Peyer's patch (tissue), 4 donors: ENCODE measurements at regions not wholly inside any gene's neighbourhood (a gene's known extent, or its start where the extent isn't known, plus 50 kb on each side); places are given as distances from the start of the nearest gene placed in this dataset.

Experiments used
- DNase-seq, 3 donors: peaks; one replicate each; pipeline ENCODE4 v3.0.0-alpha.2; 2017 to 2019
- H3K27ac ChIP-seq, 4 donors: fragments of 200-600 bp; sonication (generic); one replicate each; pipeline ENCODE4 v1.5.1; 2016 to 2019
- H3K27me3 ChIP-seq, 2 donors: fragments of 200-600 bp; sonication (generic); one replicate each; pipeline ENCODE4 v1.5.1; 2019
- H3K36me3 ChIP-seq, 3 donors: fragments of 200-600 bp; sonication (generic); one replicate each; pipeline ENCODE4 v1.5.1; 2016 to 2019
- H3K4me1 ChIP-seq, 4 donors: fragments of 200-600 bp; sonication (generic); one replicate each; pipeline ENCODE4 v1.5.1; 2016 to 2019
- H3K4me3 ChIP-seq, 4 donors: fragments of 200-600 bp; sonication (generic); 1 replicate in 3 of 4; 2 replicates in 1 of 4; pipeline ENCODE4 v1.5.1; 2016 to 2019; ENCODE audit warnings: mild to moderate bottlenecking in 1 of 4
- H3K9me3 ChIP-seq, 4 donors: fragments of 200-600 bp; sonication (generic); one replicate each; pipeline ENCODE4 v1.5.1; 2016 to 2019; ENCODE audit warnings: mild to moderate bottlenecking in 1 of 4
- POLR2A ChIP-seq, 2 donors: fragments of 450-650 bp; IDR thresholded peaks; one replicate each; pipeline ENCODE4 v1.5.1; 2017; ENCODE audit warnings: antibody characterized with exemption in 2 of 2, mild to moderate bottlenecking in 2 of 2, moderate library complexity in 2 of 2
- TF ChIP-seq, protein P1 (sequence below), 6 experiments: fragments of 450-650 bp in 4 of 6; fragments of 200-600 bp in 2 of 6; sonication (generic) in 1 of 6; IDR thresholded peaks; one replicate each; pipeline ENCODE4 v1.5.1; 2017 to 2019; ENCODE audit warnings: antibody characterized with exemption in 6 of 6, mild to moderate bottlenecking in 3 of 6, moderate library complexity in 1 of 6

DNA sequence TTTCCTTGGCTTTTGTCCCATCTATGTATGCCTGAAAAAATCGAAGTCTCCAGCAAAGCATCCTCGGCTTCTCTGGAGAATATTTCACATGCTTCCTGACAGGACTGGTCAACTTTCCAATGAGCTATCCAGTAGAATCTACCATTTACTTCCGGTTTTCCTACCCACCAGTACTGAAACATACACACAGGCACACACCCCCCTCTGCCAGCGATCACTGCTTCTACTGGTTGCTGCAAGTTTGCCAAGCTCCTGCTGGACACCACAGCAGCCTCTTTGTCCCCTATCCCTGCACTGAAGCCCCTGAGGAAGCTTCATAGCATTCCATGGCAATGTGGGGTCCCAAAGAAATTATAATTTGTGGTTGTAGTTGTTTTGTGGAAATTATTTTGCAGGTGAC is 536.8 kb downstream of the MATN1 start:
- peaks cover 0 to 7% (median 0%) of the 10 kb centered on the region in 4 donors for H3K4me1 ChIP-seq
- no peaks in the 10 kb centered on the region for H3K27me3 ChIP-seq
- H3K36me3 ChIP-seq = no peaks in the 10 kb centered on the region
- no peaks in the 10 kb centered on the region for H3K9me3 ChIP-seq
- H3K4me3 ChIP-seq = no peak overlapping the region
- no peak for DNase-seq
- TF ChIP-seq POLR2A (IDR thresholded peaks at IDR 0.05) = no peak
- TF ChIP-seq, protein P1, sequence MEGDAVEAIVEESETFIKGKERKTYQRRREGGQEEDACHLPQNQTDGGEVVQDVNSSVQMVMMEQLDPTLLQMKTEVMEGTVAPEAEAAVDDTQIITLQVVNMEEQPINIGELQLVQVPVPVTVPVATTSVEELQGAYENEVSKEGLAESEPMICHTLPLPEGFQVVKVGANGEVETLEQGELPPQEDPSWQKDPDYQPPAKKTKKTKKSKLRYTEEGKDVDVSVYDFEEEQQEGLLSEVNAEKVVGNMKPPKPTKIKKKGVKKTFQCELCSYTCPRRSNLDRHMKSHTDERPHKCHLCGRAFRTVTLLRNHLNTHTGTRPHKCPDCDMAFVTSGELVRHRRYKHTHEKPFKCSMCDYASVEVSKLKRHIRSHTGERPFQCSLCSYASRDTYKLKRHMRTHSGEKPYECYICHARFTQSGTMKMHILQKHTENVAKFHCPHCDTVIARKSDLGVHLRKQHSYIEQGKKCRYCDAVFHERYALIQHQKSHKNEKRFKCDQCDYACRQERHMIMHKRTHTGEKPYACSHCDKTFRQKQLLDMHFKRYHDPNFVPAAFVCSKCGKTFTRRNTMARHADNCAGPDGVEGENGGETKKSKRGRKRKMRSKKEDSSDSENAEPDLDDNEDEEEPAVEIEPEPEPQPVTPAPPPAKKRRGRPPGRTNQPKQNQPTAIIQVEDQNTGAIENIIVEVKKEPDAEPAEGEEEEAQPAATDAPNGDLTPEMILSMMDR (IDR thresholded peaks at IDR 0.05) = no peak
- no peak overlapping the region for H3K27ac ChIP-seq

DNA sequence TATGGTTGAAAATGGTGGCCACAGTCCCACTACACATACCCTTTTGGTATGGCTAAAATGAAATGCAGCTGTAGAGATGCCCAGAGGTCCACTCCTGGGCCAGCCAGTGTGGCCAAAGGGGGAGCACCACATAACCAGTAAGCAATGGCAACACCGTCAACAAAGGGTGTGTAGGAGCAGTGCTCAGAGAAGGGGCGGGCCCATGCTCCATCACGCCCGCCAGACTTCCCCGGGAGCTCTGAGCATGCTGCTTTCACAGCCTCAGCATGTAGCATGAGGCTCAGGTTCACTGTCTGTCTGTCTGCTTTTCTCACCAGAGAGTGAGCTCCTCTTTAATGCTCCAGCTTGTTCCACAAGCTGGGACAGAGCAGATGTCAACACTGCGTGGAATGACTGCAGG is 537.6 kb downstream of the MATN1 start:
- Histone ChIP-seq H3K27ac (no peak overlapping the region), H3K4me1 (peaks cover 0 to 3% (median 0%) of the 10 kb centered on the region in 4 donors), H3K4me3 (no peak overlapping the region), H3K27me3 (no peaks in the 10 kb centered on the region), H3K36me3 (no peaks in the 10 kb centered on the region), H3K9me3 (no peaks in the 10 kb centered on the region)
- DNase-seq = no peak
- TF ChIP-seq POLR2A (IDR thresholded peaks at IDR 0.05) = no peak
- TF ChIP-seq, protein P1 (IDR thresholded peaks at IDR 0.05) = no peak

DNA sequence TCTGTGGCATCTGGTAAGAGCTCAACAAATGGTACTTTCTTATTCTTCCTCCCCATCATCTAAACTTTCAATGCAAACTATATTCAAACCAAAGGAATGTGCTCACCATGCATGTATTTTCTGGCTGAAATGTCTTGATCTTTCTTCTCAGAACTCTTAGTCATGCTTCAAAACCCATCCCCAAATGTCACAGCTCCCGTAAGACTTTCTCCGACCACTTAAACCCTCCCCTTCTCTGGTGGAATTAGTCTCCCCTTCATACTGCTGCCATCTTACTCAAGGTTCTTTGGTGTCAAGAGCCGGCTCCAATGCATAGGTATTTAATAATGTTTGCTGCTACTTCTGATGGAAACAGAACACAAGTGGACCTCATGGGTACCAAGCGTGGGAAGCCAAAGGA is 538.1 kb downstream of the MATN1 start:
- no peak for DNase-seq
- no peak for TF ChIP-seq POLR2A (IDR thresholded peaks at IDR 0.05)
- TF ChIP-seq, protein P1 (IDR thresholded peaks at IDR 0.05) = no peak
- H3K27me3 ChIP-seq = no peaks in the 10 kb centered on the region
- H3K27ac ChIP-seq = no peak overlapping the region
- H3K36me3 ChIP-seq = no peaks in the 10 kb centered on the region
- H3K4me1 ChIP-seq = no peaks in the 10 kb centered on the region
- no peak overlapping the region for H3K4me3 ChIP-seq
- no peaks in the 10 kb centered on the region for H3K9me3 ChIP-seq

DNA sequence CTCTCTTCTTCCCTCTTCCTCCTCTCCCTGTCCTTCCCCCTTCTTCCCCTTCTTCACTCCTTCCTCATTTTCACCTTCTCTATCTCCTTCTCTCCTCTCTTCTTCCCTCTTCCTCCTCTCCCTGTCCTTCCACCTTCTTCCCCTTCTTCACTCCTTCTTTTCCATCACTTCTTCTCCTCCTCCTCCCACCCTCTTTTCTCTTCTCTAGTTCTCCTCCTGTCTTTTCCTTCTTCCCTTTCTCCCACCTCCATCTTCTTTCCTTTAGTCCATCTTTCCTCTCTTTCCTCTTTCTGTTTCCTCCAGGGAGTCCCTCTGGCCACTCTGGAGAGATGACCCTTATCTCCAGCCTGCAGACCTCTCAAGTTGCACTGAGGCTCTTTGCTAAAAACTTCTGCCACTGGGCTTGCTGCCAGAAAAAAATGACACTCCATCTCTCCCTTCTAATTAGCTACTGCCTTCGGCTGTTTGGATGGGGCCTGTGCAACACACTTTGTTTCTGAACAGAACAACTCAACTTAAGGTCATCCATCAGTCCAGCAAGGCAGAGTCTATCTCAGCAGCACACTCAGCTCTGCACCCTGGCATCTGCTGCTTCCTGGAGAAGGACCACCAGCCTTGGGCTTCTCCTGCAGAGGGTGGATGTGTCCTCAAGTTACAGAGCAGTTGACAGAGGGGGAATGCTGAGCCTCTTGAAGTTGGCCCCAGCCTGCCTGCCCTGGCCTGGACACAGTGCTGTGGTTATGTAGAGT is 538.8 kb downstream of the MATN1 start:
- no peak for DNase-seq
- Histone ChIP-seq H3K4me1 (no peaks in the 10 kb centered on the region), H3K27me3 (no peaks in the 10 kb centered on the region), H3K9me3 (no peaks in the 10 kb centered on the region), H3K27ac (no peak overlapping the region), H3K36me3 (no peaks in the 10 kb centered on the region), H3K4me3 (no peak overlapping the region)
- TF ChIP-seq, protein P1 (IDR thresholded peaks at IDR 0.05) = no peak
- TF ChIP-seq POLR2A (IDR thresholded peaks at IDR 0.05) = no peak

DNA sequence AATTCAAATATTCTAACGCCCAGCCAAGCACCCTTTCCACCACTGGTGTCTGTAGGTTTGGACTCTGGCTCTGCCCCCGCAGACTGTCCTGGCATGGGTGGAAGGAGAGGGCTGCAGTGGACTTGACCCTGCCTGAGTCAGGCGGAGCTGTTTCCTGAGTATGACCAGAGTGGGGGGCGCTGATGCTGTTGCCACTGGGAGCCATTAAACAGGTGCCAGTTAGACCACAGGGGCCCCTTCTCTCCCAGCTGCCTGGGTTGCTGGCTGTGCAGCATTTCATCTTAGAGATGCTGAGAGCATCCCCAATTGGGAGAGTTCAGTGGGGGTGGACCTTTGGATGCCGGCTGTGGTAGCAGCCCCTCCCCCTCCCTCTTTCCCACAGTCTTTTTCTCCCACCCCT is 539.5 kb downstream of the MATN1 start:
- DNase-seq = no peak
- Histone ChIP-seq H3K4me1 (no peaks in the 10 kb centered on the region), H3K36me3 (no peaks in the 10 kb centered on the region), H3K4me3 (no peak overlapping the region), H3K9me3 (no peaks in the 10 kb centered on the region), H3K27ac (no peak overlapping the region), H3K27me3 (no peaks in the 10 kb centered on the region)
- TF ChIP-seq POLR2A (IDR thresholded peaks at IDR 0.05) = no peak
- TF ChIP-seq, protein P1 (IDR thresholded peaks at IDR 0.05) = no peak
